ENCODE measurements at regions not wholly inside any gene's neighbourhood (a gene's known extent, or its start where the extent isn't known, plus 50 kb on each side); places are given as distances from the start of the nearest gene placed in this dataset.

GRCh38 chr18:45352874-45353273 is 262.4 kb upstream of the SLC14A2 start:
- DNase-seq = no peak

DNA sequence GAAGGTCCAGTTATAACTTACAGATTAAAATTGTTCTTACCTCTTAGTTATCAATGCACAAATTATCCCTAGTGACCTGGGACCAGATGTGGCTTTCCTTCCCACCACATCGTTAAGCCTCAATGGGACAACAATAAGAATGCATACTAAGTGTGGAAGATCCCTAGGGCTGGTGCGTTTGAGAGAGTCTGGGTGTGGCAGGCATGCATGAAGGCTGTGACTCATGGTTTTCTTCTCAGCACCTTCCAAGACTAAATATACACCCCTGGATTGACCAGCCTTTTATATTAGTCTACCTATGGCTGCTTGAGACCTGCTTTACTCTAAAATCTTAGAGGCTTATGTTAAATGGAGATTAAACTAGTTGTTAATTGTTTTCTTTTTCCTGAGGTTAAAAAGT is 261.7 kb upstream of the SLC14A2 start:
- no peak for DNase-seq

DNA sequence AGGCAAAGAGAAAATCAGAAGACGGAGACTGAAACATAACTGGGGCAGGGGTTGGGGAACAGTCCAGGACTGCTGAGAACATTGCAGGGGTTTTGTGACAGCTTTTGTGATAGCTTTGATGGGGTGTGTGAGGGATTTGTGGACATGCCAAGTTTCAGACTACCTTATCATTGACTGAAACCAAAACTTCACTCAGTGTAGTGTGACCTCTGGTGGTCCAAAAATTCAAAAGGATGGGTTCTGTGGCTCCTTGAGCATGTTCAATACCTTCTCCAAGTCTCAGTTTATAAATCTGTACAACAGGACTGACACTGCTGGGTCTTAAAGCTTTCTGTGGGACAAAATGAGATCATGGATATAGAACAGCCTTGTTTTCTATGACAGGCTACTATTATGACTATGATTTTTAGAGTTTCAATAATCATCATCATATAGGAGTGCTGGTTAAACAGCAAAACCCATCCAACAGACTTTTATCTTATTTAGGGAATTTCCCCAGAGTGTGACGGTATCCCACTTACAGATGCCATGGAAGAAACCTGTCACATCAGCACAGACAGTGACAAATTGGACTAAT is 259.2 kb upstream of the SLC14A2 start:
- DNase-seq = no peak

DNA sequence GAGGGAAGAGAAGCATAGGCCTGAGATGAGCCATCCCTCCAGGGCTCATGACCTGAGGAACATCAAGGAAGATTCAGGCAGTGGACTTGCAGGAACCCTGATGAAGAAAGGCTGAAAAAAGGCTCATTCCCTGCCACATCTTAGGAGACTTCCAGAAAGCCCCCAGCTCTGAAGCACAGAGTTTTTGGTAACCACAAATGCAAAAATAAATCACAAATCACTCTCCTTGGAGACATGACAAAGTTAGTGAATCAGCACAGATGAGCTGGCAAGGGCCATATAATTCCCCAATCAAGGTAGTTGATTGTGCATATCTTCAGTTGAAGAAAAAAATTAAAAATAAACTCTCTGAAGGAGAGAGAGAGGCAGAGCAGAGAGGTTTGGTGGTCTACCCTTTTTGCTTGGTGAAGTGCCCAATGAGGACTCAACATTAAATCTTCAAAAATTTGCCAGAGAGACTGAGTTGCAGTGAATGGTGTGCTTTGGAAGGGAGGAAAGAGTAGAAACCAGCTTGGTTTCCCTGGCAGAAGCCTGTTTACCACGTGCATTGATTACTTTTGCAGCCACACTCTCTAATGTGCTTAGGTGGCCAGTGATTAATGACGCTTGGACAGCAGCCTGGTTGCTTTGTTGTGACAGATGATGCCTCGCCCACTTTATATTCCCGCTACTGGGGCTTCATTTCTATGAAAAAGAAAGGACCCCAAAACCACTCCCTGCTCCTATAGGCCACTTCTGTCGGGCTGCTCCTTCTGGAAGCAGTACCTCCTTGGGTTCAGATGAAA is 257.4 kb upstream of the SLC14A2 start:
- peak; percentile 49 for DNase-seq

DNA sequence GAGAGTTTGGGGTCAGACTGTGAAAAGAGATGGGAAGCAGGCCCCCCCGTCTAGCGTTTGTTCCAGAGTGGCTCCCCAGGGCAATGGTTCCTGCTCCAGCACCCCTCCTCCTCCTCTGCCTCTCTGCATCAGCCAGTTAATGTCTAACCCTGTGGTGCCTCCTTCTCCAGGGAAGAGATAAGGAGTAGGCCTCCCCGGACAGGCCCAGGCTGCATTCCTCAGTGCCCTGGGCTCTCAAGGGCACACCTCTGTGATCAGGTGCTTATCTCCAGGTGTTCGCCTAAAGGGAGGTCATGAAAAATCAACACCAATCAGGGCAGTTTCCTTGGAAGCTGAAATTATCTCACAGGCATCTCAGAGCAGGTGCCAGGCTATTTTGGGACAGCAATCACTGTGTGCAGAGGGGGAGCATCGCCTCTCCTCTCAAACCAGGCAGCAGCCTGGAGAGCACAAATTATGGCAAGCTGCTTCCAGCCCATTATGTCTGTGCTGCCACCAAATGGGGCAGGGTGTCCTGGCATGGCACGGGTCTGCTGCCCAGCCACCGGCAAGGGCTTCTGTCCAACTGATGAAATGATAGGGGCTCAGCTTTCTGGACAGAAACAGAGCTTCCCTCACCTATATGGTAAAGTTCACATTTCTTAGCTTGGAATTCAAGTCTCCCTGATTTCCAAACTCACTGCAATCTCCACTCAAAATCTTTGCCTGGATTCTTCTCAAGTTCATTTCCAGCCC is 255.8 kb upstream of the SLC14A2 start:
- peak; percentile 52 for DNase-seq

DNA sequence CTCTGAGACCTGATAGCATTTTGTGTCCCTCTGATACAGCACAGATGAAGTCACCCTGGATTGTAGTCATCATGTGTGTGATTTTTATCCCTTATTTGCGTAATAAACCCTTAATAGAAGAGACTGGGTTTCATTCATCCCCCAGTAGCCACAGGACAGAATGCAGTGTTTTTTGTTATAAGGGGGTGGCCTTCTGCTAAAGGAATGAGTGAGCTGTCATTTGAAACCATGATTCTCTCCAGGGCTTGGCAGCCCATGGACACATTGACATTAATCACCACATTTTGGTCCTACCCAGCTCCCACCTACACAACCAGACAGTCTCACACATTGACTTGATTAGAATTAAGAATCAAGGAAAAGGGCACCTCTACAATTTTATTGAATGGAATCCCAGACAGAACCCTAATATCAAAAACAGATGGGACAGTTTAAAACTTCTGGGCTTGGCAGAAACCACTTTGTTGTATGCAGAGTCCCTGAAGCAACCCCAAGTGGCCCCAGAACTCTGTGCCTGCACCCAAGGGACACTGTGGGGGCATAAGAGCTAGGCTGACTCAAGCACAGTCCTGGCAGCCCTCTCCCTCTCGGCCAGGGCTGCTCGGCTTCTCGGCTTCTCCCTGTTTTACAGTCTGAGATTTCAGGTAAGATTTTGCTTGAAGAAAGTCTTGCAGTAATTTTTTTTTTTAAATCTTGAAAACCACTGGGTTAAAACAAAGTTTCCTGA is 254.0 kb upstream of the SLC14A2 start:
- no peak for DNase-seq

DNA sequence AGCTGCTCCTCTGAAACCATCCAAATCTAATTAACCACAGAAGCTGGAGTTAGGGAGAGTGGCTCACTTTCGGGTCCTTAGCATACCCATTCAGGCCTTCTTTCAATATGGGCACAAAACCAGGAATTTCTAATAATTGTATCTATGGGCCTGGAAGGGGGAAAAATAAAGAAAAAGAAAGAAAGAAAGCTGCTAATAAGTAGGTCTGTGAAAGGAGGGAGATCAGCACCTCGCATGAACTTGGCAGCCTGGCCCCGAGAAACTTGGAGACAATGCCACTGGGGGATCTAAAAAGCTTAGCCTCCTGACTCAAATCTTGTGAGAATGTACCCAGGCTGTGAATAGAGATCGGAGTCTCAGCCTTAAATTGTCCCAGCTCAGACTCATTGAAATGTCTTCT is 252.1 kb upstream of the SLC14A2 start:
- DNase-seq = no peak

DNA sequence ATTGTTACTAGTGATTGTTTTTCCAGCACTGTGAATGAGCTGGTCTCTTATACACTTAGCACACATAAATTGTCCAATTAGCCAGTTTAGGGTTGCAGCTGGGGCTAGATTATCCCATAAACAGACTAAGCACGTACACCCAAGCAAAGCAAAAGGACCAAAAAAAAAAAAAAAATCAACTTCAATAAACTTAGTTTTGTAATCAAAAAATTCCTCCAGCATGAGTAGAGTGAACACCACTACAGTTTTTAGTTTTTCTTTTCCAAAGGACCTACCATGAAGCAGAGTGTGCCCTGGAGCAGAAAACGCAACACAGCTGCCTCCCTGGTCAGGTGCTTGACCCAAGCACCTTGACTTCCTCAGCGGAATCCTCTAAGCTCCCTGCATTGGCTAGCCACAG is 249.4 kb upstream of the SLC14A2 start:
- DNase-seq = no peak

GRCh38 chr18:45370255-45371010 is 244.8 kb upstream of the SLC14A2 start:
- no peak for DNase-seq

- DNase-seq = no peak
Observed at GRCh38 chr18:45373286-45373880, 241.9 kb upstream of the SLC14A2 start.

DNA sequence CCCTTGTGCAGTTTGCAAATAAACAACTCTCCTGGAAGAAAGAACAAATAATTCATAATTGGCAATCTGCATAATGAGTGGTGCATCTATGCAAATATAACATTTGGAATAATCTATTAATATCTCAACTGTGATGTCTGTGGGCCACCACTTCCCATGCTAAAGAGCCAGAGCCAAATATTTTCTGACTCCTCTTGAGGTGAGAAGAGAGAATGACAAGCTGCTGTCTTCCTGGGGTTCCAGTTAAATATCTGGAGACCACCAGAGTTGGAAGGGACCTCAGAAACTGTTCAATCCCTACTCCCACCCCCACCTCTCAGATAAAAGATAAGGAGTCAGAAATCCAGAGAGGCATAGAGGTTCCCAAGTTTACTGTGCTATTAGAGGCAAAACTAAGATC is 241.0 kb upstream of the SLC14A2 start:
- no peak for DNase-seq

DNA sequence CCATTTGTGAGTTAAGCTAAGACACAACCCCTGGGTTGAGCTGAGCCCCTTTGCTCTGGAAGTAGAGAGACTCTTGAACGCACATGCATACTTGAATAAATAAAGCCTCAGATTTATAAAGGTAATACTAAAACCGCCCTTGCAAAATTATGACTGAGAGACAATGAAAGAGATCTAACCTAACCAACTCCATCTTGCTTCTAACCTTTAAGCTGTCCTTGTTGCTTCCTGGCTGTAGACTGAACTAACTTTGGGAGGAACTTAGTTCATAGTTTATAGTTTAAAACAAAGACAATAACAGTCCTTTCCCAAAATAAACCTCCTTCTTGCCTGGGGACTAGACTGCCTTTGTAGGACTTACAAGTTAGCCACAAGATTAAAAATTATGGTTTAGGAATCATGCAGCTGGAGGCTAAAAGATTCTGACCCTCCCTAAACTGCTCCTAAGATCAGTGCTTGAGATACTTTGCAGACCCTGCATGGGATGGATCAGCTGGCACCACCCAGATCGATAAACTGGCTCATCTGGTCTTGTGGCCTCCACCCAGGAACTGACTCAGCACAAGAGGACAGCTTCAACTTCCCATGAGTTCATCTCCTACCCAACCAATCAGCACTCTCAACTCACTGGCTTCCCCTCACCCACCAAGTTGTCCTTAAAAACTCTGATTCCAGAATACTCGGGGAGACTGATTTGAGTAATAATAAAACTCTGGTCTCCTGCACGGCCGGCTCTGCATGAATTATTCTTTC is 240.2 kb upstream of the SLC14A2 start:
- DNase-seq = no peak

DNA sequence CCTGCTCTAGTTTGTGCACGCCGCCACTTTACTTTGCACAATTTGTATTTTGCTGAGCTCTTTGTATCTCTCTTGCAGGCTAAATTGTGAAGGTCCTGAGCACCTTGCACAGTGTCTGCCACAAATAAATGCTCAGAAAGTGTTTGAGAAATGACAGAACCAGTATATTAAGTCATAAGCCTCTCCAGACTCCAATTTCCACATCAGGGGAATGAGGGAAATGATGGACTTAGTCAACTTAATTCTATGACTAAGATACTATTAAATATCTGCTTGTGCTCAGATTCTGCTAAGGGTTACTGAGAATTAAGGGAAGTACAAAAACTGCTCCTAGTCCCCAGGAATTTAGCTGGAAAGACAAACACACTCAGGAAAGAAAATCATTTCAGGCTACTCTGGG is 239.1 kb upstream of the SLC14A2 start:
- no peak for DNase-seq

GRCh38 chr18:45378308-45378707 is 237.0 kb upstream of the SLC14A2 start:
- DNase-seq = no peak

GRCh38 chr18:45378933-45379332 is 236.3 kb upstream of the SLC14A2 start:
- no peak for DNase-seq

DNA sequence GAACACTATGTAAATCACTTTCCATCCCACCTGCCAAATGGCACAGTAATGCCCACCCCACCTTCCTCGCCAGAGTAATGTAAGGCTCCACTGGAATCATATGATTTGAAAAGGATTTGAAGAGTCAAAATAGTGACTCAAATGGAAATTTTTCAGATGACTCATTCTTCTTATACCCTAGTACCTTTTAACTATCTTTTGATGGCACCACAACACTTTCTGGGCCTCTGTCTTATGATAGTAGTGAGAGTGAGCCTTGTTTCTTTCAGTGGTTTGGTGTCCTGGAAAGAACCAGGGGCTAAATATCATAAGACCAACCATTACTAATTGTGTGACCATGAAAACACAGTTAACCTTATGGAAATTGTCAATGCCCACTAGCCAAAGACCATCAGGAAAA is 235.4 kb upstream of the SLC14A2 start:
- DNase-seq = no peak

GRCh38 chr18:45381282-45381681 is 234.0 kb upstream of the SLC14A2 start:
- no peak for DNase-seq

- DNase-seq = no peak
Observed at GRCh38 chr18:45383228-45383627, 232.0 kb upstream of the SLC14A2 start.

DNA sequence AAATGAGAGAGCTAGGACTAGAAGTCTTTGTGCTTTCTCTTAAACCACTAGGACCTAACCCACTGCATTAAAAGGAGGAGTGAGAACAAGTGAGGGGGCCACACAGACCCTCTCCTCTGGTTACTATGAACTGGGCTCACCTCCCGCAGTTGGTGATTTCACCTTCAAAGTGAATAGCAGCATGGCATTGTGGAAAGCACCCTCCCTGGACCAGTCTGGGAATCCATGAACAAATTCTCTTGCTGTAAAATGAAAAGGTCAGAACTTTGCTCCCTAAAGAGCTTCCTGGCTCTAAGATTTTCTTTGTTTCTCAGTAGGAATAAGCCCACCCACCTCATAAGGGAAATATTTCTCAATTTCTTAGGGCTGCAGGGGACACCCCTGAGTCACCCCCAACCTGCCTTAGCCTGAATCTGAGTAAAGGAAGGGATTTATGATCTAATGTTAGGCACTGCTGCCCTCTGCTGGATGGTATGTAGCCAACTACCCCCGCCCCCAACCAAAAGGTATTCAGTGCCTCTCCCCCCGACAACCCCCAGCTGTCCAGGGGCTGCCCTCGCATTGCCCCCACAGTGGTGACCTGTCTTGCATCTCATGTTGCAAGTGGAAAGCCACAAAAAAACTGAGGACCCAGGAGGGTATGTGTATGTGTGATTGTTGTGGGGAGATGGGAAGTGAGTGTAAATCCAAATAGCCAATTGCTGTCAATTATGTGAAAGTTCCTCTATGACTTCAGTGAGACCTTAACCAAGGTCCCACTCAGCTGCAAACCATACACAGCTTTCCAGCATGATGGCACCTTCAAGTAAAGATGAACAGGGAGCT is 230.9 kb upstream of the SLC14A2 start:
- DNase-seq = peak; percentile 45

DNA sequence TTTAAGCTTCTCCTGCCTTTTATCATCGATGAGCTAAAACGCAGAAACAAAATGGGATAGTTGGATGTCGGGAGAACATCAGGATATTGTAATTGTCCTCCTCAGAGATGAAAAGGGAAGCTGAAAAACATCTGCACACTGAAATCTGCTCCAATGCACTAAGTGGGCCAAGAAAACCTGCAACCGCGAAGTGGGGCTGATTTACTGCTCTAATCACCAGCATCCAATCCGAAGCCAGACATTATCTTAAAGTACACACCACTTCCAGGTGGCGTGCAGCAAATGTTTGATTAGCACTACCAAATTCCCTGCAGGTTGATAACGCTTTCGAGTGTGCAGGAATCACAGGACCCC is 230.3 kb upstream of the SLC14A2 start:
- DNase-seq = no peak
